ENCODE measurements at regions not wholly inside any gene's neighbourhood (a gene's known extent, or its start where the extent isn't known, plus 50 kb on each side); places are given as distances from the start of the nearest gene placed in this dataset.
"Not testable (repeated sequence)": the region's sequence is repeated elsewhere in the genome, so short reads cannot be mapped to it uniquely, and the experiment has no call there.

DNA sequence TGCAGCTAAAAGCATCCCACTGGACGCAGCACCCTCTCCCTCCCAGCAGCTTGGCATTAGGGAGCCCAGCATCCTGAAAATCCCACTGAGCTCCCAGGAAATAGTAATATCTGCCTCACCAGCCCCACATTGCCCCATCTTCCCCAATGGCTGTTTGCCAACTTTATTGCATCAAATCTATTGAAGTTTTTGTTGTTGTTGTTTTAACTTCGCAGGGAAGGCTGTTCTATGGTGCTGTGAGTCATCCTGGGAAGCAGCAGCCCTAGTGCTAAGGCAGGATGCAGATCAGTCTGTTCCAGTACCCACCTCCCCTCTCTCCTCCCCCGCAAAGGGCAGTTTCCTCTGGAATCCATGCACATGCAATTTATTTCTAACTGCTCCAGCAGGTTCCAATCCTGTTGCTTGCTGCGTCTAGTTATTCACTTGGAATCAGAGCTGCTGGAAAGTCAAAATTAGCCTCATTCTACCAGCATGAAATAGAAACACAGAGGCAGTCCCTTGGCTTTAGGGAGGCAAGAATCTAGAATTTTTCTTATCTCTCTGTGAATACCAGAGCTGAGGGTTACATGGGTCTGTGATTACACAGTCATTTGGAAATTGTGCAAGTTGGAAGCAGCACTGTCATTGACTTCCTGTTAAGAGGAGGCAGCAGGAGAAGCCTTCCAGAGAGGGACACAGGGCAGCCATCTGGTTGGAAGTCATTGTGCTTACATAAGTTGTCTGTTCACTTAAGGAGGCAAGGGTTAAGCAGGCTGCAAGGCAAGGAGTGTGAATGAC, 115.9 kb upstream of the CACUL1 start:
- DNase-seq (ENCODE audit: low read depth in 2 of 2), result no peak

DNA sequence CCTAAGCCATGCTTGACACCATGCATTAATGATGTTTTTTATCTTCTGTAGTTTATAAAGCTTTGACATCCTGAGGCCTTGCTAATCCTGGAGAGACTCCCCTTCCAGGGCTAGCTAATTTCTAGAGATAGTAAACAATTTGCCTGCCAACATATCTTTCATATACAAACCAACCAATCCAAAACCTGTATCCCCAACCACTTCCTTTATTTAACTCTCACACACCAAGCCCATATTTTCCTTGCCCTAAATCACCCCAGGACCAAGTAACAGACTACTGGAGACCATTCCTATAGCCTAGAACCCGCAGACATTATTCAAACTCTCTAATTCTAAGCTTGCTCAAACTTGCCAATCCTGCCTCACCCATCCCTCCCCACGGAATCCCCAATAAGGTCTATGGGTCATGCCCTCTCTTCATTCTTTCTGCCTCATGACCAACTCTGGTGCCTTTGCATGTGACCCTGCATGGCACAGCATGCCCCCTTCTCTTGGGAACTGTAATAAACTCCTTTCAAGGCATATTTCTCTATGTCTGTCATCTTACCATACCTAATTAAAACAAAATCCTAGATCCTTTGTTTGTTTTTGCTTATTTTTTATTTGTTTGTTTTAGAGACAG, 116.6 kb upstream of the CACUL1 start:
- DNase-seq (ENCODE audit: low read depth in 2 of 2), result no peak

DNA sequence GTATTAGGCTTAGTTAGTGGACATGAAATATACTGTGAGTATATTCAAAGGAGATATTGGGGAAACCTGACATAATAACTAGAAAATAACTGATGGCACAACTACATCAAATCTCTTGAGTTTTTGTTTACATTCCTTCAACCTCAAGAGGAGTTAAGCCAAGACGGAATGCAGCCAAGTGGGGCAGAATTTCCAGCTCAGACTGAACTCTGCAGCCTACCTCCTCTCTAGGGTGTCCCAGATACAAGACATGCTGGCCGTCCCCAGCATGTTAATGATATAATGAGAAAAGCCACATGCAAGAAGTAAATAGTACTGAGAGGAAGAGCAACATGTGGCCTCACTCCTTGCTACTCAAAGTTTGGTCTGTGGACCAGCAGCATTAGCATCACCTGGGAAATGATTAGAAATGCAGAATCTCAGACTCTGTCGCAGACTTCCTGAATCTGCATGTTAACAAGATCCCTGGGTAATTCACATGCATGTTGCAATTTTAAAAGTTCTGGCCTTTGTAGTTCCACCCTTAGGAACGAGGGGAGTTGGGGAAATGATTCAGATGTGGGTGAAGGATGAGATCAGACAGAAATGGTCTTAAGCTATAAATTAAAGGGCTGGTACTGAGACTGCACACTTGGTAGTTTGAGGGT, 118.4 kb upstream of the CACUL1 start:
- DNase-seq (ENCODE audit: low read depth in 2 of 2), result no peak

DNA sequence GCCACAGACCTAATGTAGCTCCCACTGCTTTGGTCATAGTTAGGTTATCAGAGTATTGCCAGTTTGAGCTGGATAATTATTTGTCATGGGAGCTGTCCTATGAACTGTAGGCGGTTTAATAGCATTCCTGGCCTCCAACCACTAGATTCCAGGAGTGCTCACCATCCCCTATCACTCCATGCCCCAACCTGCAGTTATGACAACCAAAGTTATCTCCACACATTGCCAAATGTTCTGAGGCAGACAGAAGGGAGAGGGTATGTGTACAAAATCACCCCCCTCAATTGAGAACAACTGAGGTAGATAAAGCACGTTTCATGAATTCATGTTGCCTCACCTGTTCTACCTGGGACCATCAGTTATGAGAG, 119.0 kb upstream of the CACUL1 start:
- DNase-seq (ENCODE audit: low read depth in 2 of 2), result no peak

DNA sequence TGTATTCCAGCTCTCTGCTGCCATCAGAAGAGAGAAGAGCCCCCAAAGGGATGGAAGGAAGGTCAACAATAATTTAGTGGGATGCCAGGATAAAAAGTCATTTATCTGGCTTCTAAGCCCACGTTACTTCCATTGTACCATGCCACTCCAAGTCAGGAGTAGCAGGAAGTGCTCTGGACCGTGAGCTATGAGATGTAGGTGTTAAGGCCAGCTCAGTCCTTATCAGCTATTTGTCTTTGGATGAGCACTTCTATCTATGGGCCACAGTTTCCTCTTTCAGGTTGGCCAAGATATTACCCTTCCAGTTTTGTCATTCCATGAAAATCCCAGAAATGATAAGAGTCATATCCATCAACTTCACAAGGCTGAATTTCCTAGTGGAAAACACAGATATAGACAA, 119.4 kb upstream of the CACUL1 start:
- no peak for DNase-seq (ENCODE audit: low read depth in 2 of 2)

DNA sequence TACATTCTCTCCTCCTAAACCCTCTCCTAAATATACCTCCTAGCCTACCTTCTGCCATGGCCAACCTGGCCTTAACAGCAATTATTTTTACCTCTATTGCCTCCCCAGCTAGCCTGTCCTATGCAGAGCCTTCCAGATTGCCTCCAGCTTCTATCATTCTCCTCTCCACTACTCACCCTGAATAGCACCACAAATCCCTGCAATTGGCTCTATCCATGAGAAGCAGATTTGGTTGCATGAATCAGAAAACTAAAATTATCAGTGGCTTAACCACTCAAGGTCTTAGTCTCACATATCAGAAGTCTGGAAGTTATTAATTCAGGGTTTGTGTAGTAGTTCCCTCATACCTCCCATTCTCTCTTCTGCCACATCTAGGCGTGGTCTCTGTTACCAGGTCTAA, 120.3 kb upstream of the CACUL1 start:
- no peak for DNase-seq (ENCODE audit: low read depth in 2 of 2)

DNA sequence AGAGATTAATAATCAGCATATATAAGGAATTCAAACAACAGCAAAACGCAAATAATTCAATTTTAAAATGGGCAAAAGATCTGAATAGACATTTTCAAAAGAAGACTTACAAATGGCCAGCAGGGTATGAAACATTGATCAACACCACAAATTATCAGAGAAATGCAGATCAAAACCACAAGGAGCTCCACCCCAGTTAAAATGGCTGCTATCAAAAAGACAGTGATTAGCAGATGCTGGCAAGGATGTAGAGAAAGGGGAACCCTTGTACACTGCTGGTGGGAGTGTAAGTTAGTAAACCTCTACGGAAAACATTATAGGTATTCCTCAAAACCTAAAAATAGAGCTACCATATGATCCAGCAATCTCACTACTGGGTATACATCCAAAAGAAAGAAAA, 128.0 kb upstream of the CACUL1 start:
- no peak for DNase-seq (ENCODE audit: low read depth in 2 of 2)

DNA sequence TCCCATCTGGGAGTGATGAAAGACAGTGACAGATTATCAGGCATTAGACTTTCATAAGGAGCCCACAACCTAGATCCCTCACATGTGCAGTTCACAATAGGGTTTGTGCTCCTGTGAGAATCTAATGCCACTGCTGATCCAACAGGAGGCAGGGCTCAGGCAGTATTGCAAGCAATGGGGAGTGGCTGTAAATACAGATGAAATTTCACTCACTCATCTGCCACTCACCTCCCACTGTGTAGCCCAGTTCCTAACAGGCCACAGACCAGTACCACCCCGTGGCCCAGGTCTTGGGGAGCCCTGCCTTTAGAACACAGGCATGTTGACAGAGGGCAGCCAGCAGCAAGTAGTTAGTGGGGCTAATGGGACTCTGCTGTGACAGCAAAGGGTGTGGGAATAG, 137.3 kb upstream of the NANOS1 start:
- DNase-seq (ENCODE audit: low read depth in 2 of 2), result no peak

DNA sequence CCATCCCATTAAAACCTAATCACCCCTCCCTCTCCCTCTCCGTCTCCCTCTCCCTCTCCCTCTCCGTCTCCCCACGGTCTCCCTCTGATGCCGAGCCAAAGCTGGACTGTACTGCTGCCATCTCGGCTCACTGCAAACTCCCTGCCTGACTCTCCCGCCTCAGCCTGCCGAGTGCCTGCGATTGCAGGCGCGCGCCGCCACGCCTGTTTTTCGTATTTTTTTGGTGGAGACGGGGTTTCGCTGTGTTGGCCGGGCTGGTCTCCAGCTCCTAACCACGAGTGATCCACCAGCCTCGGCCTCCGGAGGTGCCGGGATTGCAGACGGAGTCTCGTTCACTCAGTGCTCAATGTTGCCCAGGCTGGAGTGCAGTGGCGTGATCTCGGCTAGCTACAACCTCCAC, 134.6 kb upstream of the NANOS1 start:
- not testable (repeated sequence) for DNase-seq (ENCODE audit: low read depth in 2 of 2)

DNA sequence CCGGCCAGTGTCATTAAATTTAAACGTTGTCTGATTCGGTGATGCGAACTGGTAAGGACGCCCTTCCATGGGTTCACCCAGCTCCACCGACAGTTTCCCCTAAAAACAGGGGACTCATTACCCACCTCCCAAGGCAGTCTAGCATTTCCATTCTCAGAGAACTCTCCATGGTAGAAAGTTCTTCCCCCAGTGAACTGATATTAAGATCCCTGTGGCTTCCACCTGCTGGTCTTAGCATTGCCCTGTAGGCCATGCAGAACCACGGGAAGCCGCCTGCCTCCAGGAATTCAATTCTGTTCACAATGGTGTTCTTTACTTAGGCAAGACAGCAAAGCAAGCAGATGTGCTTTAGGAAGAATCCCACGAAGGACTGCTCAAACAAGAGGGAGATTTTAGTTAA, 128.9 kb upstream of the NANOS1 start:
- DNase-seq (ENCODE audit: low read depth in 2 of 2), result no peak

DNA sequence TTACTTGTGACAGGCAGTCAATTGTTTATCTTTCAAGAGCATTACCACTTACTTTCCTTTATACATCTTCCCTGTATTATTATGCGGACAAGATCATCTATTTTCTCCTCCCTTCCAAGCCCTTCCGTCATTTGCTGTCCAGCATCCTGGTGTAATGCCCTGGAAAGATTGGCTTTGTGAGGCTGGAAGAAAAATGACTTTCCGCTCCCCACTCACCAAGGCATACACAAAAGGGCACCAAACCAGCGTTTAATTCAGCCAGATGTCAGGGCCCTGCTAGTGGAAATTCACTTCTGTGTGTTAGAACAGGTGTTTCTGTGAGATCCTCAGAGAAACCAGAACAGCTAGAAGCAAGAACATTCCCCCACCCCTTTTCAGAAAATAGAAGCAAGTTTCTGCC, 128.1 kb upstream of the NANOS1 start:
- DNase-seq (ENCODE audit: low read depth in 2 of 2), result no peak

DNA sequence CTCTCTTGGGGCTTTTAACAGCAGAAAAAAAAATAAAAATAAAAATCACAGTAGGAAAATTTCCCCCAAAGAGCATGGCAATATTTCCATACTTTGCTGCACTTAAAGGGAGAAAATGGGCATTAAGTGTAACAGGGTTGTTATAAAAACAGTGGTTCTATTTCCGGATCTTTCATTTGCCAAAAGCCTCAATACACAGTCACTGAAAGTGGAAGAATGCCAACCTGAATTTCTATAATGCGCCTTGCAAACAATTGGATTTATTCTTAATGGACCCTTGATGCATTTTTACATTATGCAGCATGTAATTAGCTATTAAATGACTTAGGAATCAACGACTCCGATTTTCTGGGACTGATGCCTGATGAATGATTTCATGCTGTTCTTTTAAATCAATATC, 127.6 kb upstream of the NANOS1 start:
- no peak for DNase-seq (ENCODE audit: low read depth in 2 of 2)

DNA sequence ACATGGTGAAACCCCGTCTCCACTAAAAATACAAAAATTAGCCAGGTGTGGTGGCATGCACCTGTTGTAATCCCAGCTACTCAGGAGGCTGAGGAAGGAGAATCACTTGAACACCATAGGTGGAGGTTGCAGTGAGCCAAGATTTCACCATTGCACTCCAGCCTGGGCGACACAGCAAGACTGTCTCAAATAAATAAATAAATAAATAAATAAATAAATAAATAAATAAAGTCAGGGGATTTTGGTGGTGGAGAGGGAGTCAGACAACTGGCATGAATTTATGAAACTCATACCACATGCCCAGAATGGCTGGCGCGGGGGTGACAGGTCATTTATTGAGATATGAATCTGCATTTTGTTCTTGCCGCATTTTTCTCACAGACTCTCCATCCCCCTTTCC, 126.9 kb upstream of the NANOS1 start:
- DNase-seq (ENCODE audit: low read depth in 2 of 2), result not testable (repeated sequence)

DNA sequence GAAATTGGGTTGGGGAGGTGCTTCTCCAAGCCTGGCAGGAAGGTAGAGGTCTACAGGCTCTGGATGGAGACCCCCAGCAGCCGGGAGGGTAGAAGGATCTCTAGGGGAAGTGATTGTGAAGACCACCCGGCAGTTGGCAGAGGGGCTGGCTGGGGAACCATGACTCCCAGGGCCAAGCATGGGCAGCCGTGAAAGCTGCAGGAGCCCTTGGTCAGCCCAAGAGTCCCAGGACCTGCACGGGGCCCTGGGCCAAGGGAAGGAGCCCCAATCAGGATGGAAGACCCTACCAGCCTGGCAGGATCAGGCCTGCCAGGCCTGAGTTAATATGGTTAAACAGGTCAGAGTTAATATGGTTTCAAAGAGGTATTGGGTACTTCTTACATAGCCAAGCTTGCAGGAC, 126.3 kb upstream of the NANOS1 start:
- DNase-seq (ENCODE audit: low read depth in 2 of 2), result no peak

DNA sequence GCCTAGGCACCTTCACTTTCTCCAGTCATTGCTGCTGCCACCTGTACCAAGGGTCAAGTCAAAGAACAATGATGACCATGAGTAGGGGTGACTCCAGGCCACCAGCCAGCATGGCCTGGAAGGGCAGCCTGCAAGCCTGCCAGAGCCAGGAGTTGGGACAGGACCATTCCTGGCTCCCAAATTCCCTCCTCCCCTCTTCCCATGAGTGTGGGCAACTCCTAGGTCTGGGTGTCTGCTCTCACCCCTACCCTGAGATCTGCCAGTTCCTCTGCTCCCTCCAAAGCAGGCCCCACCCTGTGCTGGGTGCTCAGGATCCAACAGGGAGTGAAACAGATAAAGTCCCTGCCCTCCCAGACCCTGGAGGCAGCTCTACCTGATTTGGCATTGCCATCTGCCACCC, 125.8 kb upstream of the NANOS1 start:
- DNase-seq (ENCODE audit: low read depth in 2 of 2), result no peak

DNA sequence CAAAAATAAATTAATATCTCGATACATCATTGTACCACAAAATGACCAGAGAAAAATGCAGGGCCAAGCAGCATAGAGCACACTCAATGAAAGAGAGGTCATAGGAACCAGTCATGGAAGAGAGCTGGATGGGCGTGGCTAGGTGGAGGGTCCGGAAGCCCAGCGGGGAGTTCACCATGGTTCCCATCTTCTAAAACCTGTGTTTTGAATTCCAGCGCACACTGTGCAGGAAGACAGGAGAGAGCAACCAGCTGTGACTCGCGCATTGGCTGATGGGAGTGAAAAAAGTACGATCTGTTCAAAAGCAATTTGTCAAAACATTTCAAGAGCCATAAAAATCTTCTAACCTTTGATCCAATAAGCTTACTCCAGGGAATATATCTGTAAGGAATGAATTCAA, 125.2 kb upstream of the NANOS1 start:
- DNase-seq (ENCODE audit: low read depth in 2 of 2), result no peak

DNA sequence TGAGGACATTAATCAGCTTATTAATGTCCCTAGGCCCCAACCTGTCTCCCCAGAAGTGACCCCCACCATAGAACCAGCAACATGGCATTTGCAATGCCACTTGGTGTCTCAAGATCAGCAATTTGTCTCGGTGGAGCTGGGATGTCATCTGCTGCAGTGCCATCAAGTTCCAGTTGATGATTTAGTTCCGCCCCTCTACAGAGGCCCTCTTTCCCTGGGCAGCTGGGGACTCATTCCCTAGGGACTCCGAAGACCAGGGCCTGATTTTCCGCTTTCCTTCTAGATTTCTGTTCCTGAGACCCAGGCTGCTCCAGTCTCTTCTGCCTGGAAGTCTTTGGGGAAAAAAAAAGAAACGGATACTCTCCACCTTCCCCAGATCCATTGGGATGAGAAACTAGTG, 122.5 kb upstream of the NANOS1 start:
- DNase-seq (ENCODE audit: low read depth in 2 of 2), result no peak

DNA sequence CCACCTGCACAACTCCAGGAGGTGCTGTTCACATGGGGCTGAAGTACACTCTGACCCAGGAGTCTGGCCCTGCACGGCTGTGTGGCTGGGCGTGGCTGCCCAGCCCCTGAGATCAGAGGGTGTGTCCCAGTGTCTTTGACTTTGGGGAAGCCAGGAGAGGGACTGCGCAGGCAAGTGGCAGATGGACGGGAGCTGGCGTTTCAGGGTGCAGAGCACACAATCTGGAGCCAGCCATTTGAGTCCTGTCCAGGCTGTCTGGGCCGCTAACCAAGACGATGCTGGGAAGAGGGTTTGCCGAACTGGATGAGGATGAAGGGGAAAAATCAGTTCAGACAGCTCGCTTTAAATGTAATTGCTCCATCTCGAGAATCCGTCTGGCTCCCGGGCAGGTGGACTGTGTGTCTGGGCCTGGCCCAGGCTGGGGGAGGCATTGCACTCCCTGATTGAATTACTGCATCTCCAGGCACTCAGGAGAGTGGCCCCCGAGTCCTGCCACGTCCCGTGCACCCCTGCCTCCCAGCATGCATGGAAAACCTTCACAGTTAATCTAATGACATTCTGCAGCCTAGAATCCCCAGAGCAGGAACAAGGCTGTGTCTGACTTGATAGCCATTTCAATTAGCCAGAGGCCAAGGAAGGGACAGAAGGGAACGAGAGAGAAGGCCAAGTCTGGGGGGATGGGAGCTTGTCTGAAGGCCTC, 120.8 kb upstream of the NANOS1 start:
- no peak for DNase-seq (ENCODE audit: low read depth in 2 of 2)

DNA sequence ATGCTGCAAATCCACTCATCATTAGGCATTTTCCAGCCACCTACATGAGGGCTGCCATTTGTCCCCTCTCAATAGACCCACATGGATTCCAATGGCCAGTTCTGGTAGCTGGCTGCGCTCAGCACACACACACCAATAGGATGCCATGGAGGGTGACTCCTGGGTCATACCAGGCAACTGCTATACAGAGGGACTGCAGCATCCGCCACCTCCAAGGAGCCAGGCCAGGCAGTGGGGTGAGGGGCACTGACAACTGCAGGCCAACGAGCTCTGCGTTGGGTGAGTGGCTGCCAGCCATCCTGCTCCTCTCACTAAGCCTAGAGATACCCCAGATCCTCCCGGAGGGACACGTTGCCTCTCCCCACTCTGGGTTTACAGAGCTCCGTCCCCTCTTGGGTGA, 118.8 kb upstream of the NANOS1 start:
- DNase-seq (ENCODE audit: low read depth in 2 of 2), result no peak

DNA sequence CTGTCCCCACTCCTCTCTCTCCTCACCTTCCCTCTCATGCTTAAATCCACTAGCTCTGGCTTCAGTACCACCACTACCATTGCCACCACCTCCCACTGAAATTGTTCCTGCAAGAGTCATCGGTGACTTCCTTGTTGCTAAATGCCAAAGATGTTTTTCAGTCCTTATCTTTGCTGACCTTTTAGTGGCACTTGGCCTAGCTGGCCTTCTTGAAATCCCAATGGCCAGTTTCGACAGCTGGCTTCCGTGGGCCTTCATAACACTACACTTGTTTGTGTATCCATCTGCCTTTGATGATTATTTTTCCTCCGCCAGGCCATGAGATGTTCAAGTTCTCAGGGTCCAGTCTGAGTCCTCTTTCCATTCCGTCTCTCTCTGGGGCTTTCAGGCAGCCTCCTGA, 118.2 kb upstream of the NANOS1 start:
- no peak for DNase-seq (ENCODE audit: low read depth in 2 of 2)

DNA sequence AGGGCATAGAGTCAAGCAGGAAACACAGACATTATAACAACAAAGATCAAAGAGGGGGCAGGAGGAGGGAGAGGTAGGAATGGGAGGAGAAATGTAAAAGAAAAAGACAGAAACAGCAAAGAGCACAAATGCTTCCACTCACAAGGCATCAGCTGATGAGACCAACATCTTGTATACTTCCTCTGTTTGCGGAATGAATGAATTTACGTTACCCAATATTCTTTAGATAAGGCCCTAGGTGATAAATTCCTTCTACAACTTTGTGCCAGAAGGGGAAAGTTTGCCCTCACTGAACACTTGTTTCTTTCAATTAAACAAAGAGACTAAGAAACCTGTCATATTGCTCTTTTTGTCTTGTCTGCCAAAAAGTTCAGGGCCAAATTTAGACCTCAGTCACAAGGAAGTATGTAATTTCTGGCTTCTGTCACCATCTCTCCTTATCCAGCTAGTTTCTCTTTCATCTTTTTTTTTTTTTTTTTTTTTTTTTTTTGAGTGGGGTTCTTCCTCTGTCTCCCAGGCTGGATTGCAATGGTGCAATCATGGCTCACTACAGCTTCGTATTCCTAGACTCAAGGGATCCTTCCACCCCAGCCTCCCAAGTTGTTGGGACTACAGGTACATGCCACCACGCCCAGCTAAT, 116.4 kb upstream of the NANOS1 start:
- no peak for DNase-seq (ENCODE audit: low read depth in 2 of 2)

DNA sequence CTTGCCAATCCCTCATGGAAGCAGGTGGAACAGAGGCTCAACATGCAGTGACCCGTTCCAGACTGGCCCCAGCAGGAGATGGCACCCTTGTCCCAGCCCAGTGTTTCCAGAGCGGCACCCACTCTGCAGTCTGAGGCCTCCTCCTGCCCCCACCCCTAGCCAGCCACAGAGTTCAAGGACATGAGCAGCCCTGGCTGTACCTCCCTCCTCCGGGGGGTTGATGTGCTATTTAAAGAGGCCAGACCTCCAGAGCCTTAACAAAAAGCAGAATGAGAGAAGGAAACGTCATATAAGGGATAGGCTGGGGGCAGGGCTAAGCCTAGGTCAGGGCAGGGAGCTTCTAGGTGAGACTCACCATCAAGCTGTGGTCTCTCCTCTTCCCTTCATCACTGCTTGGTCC, 115.7 kb upstream of the NANOS1 start:
- DNase-seq (ENCODE audit: low read depth in 2 of 2), result no peak

Measured in stimulated activated CD8-positive, alpha-beta memory T cell treated with anti-CD3 and anti-CD28 coated beads, Interleukin-7, amount 100 ng/mL, for 4 hours (primary cell).